ENCODE measurements at regions not wholly inside any gene's neighbourhood (a gene's known extent, or its start where the extent isn't known, plus 50 kb on each side); places are given as distances from the start of the nearest gene placed in this dataset.

GRCh38 chr7:33798686-33799325 lies 106.5 kb upstream of the BMPER start:
- WGBS (ENCODE audit: insufficient coverage) = 82% methylated on average over 5 of the region's 5 CpGs
- H3K36me3 ChIP-seq (replicated peaks in 1 of 2; ENCODE audit: control extremely low read depth in 1 of 2, control insufficient read depth in 1 of 2, extremely low read depth in 1 of 2, insufficient read depth in 2 of 2, low read length in 1 of 2) = no peaks in the 10 kb centered on the region
- intact Hi-C loops (cut with micrococcal nuclease) = no loop called here

GRCh38 chr7:33799766-33800165 lies 105.6 kb upstream of the BMPER start:
- no peaks in the 10 kb centered on the region for H3K9me3 Mint-ChIP-seq (ENCODE audit: insufficient read depth)
- Histone ChIP-seq H3K9me3 (ENCODE audit: control extremely low read depth in 1 of 3, control insufficient read depth in 2 of 3, insufficient read depth in 1 of 3, low read length in 2 of 3) (peaks cover 0 to 4% (median 0%) of the 10 kb centered on the region in 3 donors), H4K20me1 (ENCODE audit: control insufficient read depth, insufficient read depth, low read length, poor library complexity, severe bottlenecking) (no peaks in the 10 kb centered on the region), H3K27ac (ENCODE audit: low read length in 2 of 2) (no peak overlapping the region), H3K4me2 (replicated peaks; ENCODE audit: low read depth, low read length, poor library complexity, severe bottlenecking) (no peak overlapping the region), H3K4me1 (ENCODE audit: control insufficient read depth in 2 of 2, insufficient read depth in 2 of 2, low read length in 2 of 2) (no peaks in the 10 kb centered on the region), H3K27me3 (replicated peaks in 1 of 4; ENCODE audit: control extremely low read depth in 1 of 4, control insufficient read depth in 3 of 4, insufficient read depth in 4 of 4, low read length in 3 of 4) (no peaks in the 10 kb centered on the region), H2AFZ (ENCODE audit: insufficient read depth, low read depth, low read length, poor library complexity, severe bottlenecking) (no peak overlapping the region), H3K79me2 (ENCODE audit: control insufficient read depth, insufficient read depth, low read length) (no peaks in the 10 kb centered on the region), H3K36me3 (replicated peaks in 1 of 2; ENCODE audit: control extremely low read depth in 1 of 2, control insufficient read depth in 1 of 2, extremely low read depth in 1 of 2, insufficient read depth in 2 of 2, low read length in 1 of 2) (no peaks in the 10 kb centered on the region), H3K9ac (ENCODE audit: low read length) (no peak overlapping the region), H3K4me3 (ENCODE audit: control extremely low read depth in 1 of 5, extremely low read depth in 1 of 5, insufficient read depth in 1 of 5, low read depth in 2 of 5, low read length in 4 of 5) (no peak overlapping the region)
- ChIA-PET CTCF (no interaction called here), POLR2A (no interaction called here)
- no CpG with 5 or more reads among the region's 2 CpGs for WGBS (ENCODE audit: insufficient coverage)
- ATAC-seq (ENCODE audit: low read depth) = no peak
- DNase-seq = no peak
- no peak overlapping the region for H3K27ac Mint-ChIP-seq
- TF ChIP-seq EZH2 (IDR thresholded peaks at IDR 0.05; ENCODE audit: borderline replicate concordance, insufficient read depth, low read depth, low read length, poor library complexity, severe bottlenecking) (no peak), CTCF (IDR thresholded peaks at IDR 0.05) (no peak)
- H3K27me3 Mint-ChIP-seq = no peaks in the 10 kb centered on the region
- intact Hi-C loops (cut with micrococcal nuclease) = no loop called here
- no peak overlapping the region for H3K4me3 Mint-ChIP-seq
- H3K4me1 Mint-ChIP-seq = no peaks in the 10 kb centered on the region

More at GRCh38 chr7:33798686-33799325, 106.5 kb upstream of the BMPER start:
- DNase-seq (no peak), ATAC-seq (ENCODE audit: low read depth) (no peak)
- Histone ChIP-seq H3K4me3 (ENCODE audit: control extremely low read depth in 1 of 5, extremely low read depth in 1 of 5, insufficient read depth in 1 of 5, low read depth in 2 of 5, low read length in 4 of 5) (no peak overlapping the region), H3K4me1 (ENCODE audit: control insufficient read depth in 2 of 2, insufficient read depth in 2 of 2, low read length in 2 of 2) (no peaks in the 10 kb centered on the region), H3K4me2 (replicated peaks; ENCODE audit: low read depth, low read length, poor library complexity, severe bottlenecking) (no peak overlapping the region), H3K27ac (ENCODE audit: low read length in 2 of 2) (no peak overlapping the region), H3K9ac (ENCODE audit: low read length) (no peak overlapping the region), H3K79me2 (ENCODE audit: control insufficient read depth, insufficient read depth, low read length) (no peaks in the 10 kb centered on the region), H4K20me1 (ENCODE audit: control insufficient read depth, insufficient read depth, low read length, poor library complexity, severe bottlenecking) (no peaks in the 10 kb centered on the region), H2AFZ (ENCODE audit: insufficient read depth, low read depth, low read length, poor library complexity, severe bottlenecking) (no peak overlapping the region), H3K9me3 (ENCODE audit: control extremely low read depth in 1 of 3, control insufficient read depth in 2 of 3, insufficient read depth in 1 of 3, low read length in 2 of 3) (peaks cover 0 to 4% (median 0%) of the 10 kb centered on the region in 3 donors), H3K27me3 (replicated peaks in 1 of 4; ENCODE audit: control extremely low read depth in 1 of 4, control insufficient read depth in 3 of 4, insufficient read depth in 4 of 4, low read length in 3 of 4) (no peaks in the 10 kb centered on the region)
- Mint-ChIP-seq H3K4me1 (no peaks in the 10 kb centered on the region), H3K9me3 (ENCODE audit: insufficient read depth) (no peaks in the 10 kb centered on the region), H3K4me3 (no peak overlapping the region), H3K27me3 (no peaks in the 10 kb centered on the region), H3K27ac (no peak overlapping the region)
- CTCF ChIA-PET = no interaction called here
- POLR2A ChIA-PET = no interaction called here
- TF ChIP-seq CTCF (IDR thresholded peaks at IDR 0.05) (no peak), EZH2 (IDR thresholded peaks at IDR 0.05; ENCODE audit: borderline replicate concordance, insufficient read depth, low read depth, low read length, poor library complexity, severe bottlenecking) (no peak)
